Ishikawa (cell line): ENCODE measurements at regions not wholly inside any gene's neighbourhood (a gene's known extent, or its start where the extent isn't known, plus 50 kb on each side); places are given as distances from the start of the nearest gene placed in this dataset.

Experiments
- CEBPB ChIP-seq: IDR thresholded peaks from 2 replicates; pipeline ENCODE4 v1.6.1; 2012
- CREB1 ChIP-seq: IDR thresholded peaks from 2 replicates; pipeline ENCODE4 v1.6.1; 2012; ENCODE audit warnings: low read depth
- EGR1 ChIP-seq: IDR thresholded peaks from 2 replicates; pipeline ENCODE4 v1.6.1; 2012
- EP300 ChIP-seq: IDR thresholded peaks from 2 replicates; pipeline ENCODE4 v1.6.1; 2012; ENCODE audit warnings: borderline replicate concordance
- FOXM1 ChIP-seq: IDR thresholded peaks from 2 replicates; pipeline ENCODE4 v1.6.1; 2012; ENCODE audit warnings: low read depth, borderline replicate concordance
- NFIC ChIP-seq: IDR thresholded peaks from 2 replicates; pipeline ENCODE4 v1.6.1; 2012
- RAD21 ChIP-seq: IDR thresholded peaks from 2 replicates; pipeline ENCODE4 v1.6.1; 2012; ENCODE audit warnings: low read depth
- TAF1 ChIP-seq: IDR thresholded peaks from 2 replicates; pipeline ENCODE4 v1.6.1; 2012; ENCODE audit warnings: low read depth, mild to moderate bottlenecking
- TEAD4 ChIP-seq: IDR thresholded peaks from 2 replicates; pipeline ENCODE4 v1.6.1; 2012
- YY1 ChIP-seq: IDR thresholded peaks from 2 replicates; pipeline ENCODE4 v1.6.1; 2012; ENCODE audit warnings: low read depth
- TF ChIP-seq, protein P1 (sequence below): IDR thresholded peaks from 2 replicates; pipeline ENCODE4 v1.6.1; 2012; ENCODE audit warnings: low read depth, mild to moderate bottlenecking
- TF ChIP-seq, protein P2 (sequence below): IDR thresholded peaks from 2 replicates; pipeline ENCODE4 v1.6.1; 2012
- TF ChIP-seq, protein P3 (sequence below): IDR thresholded peaks from 2 replicates; pipeline ENCODE4 v1.6.1; 2012

DNA sequence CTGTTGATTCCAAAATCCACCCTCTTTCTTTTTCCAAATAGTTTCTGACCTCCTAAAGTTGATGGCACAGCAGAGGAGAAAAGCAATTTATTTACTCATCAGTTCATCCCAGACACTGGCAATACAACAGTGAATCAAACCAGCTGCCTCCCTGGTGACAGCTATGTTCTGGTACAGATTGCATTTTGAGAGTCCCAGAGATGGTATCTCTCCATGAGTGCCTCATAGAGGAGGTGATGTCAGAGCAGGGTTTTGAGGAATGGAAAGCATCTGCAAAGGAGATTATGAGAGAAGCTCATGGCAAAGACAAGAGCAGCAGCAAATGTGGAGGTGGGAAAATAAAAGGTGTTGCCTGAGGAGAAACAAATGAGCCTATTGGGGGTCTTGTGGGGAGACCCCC is 377.2 kb downstream of the MN1 start:
- TF ChIP-seq CREB1 (no peak), YY1 (no peak), EP300 (no peak), RAD21 (no peak), TAF1 (no peak), FOXM1 (no peak), EGR1 (no peak), TEAD4 (no peak), NFIC (no peak), CEBPB (no peak)
- TF ChIP-seq, protein P1, sequence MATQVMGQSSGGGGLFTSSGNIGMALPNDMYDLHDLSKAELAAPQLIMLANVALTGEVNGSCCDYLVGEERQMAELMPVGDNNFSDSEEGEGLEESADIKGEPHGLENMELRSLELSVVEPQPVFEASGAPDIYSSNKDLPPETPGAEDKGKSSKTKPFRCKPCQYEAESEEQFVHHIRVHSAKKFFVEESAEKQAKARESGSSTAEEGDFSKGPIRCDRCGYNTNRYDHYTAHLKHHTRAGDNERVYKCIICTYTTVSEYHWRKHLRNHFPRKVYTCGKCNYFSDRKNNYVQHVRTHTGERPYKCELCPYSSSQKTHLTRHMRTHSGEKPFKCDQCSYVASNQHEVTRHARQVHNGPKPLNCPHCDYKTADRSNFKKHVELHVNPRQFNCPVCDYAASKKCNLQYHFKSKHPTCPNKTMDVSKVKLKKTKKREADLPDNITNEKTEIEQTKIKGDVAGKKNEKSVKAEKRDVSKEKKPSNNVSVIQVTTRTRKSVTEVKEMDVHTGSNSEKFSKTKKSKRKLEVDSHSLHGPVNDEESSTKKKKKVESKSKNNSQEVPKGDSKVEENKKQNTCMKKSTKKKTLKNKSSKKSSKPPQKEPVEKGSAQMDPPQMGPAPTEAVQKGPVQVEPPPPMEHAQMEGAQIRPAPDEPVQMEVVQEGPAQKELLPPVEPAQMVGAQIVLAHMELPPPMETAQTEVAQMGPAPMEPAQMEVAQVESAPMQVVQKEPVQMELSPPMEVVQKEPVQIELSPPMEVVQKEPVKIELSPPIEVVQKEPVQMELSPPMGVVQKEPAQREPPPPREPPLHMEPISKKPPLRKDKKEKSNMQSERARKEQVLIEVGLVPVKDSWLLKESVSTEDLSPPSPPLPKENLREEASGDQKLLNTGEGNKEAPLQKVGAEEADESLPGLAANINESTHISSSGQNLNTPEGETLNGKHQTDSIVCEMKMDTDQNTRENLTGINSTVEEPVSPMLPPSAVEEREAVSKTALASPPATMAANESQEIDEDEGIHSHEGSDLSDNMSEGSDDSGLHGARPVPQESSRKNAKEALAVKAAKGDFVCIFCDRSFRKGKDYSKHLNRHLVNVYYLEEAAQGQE = no peak
- TF ChIP-seq, protein P2, sequence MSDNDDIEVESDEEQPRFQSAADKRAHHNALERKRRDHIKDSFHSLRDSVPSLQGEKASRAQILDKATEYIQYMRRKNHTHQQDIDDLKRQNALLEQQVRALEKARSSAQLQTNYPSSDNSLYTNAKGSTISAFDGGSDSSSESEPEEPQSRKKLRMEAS = no peak
- TF ChIP-seq, protein P3, sequence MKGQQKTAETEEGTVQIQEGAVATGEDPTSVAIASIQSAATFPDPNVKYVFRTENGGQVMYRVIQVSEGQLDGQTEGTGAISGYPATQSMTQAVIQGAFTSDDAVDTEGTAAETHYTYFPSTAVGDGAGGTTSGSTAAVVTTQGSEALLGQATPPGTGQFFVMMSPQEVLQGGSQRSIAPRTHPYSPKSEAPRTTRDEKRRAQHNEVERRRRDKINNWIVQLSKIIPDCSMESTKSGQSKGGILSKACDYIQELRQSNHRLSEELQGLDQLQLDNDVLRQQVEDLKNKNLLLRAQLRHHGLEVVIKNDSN = no peak
